OCI-LY7 (cell line): ENCODE measurements at regions not wholly inside any gene's neighbourhood (a gene's known extent, or its start where the extent isn't known, plus 50 kb on each side); places are given as distances from the start of the nearest gene placed in this dataset.

Experiments
- CTCF ChIP-seq: fragments of 200-600 bp; sonication (generic); conservative IDR thresholded peaks from 2 replicates; pipeline ENCODE4 v1.5.1; 2014; ENCODE audit warnings: mild to moderate bottlenecking, antibody characterized with exemption, low read length, moderate library complexity, mixed read lengths
- EZH2phosphoT487 ChIP-seq: fragments of 200-600 bp; sonication (generic); IDR thresholded peaks from 2 replicates; pipeline ENCODE4 v1.6.1; 2018; ENCODE audit warnings: low read depth, borderline replicate concordance, mild to moderate bottlenecking, mixed run types, antibody characterized with exemption, low read length, moderate library complexity, mixed read lengths

- TF ChIP-seq CTCF (no peak), EZH2phosphoT487 (no peak)
These were observed 319.4 kb upstream of the FANCL start for GRCh38 chr2:58560531-58560930.
